ENCODE measurements at regions not wholly inside any gene's neighbourhood (a gene's known extent, or its start where the extent isn't known, plus 50 kb on each side); places are given as distances from the start of the nearest gene placed in this dataset.

DNA sequence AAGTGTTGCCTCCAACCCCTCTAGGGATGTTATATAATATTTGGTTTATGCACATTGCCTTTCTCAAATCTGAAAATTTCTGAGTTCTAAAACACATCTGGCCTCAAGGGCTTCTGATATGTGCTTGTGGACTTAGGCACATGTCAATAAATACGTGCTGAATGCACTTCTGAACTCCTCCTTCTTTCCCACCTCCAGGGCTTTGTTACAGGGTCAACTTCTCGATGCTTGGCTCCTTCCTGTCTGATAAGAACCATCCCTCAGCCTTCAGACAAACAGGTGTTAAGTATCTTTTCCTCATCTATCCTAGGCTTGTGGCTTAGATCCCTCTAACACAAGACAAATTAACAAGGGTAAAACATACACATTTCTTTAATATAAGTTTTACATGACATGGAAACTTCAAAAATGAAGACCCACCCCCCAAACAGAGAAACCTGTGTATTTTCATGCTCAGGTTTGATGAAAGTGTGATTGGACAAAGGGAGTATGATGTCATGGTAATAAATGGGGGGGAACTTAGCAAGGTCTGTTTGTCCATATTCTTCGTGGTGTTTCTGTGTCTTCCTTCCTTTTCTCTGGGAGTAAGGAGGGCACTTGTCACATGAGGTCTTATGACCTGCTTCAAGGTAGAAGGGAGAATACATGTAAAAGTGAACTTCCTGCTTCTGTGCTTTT lies 326.9 kb downstream of the CD83 start:
- no peak for TF ChIP-seq POLR2AphosphoS5 (IDR thresholded peaks at IDR 0.05; ENCODE audit: low read depth, low read length)
- no peak for TF ChIP-seq TAF1 (IDR thresholded peaks at IDR 0.05; ENCODE audit: borderline replicate concordance, insufficient read depth, low read length)
